Epithelial cell of esophagus (primary cell): ENCODE measurements at regions not wholly inside any gene's neighbourhood (a gene's known extent, or its start where the extent isn't known, plus 50 kb on each side); places are given as distances from the start of the nearest gene placed in this dataset.

Source experiments
- DNase-seq: peaks from one replicate; pipeline ENCODE4 v3.0.0; 2010; ENCODE audit warnings: low read depth
- H3K4me3 ChIP-seq: 2 replicates; pipeline ENCODE4 v1.5.1; 2011; ENCODE audit warnings: mild to moderate bottlenecking, low read length, control low read depth
- CTCF ChIP-seq: IDR thresholded peaks from 2 replicates; pipeline ENCODE4 v1.5.1; 2011; ENCODE audit warnings: low read depth, mild to moderate bottlenecking, low read length, control low read depth, inconsistent platforms; ENCODE audit not compliant: insufficient read depth; ENCODE audit errors: missing control alignments

- DNase-seq = no peak
- no peak for TF ChIP-seq CTCF
- H3K4me3 ChIP-seq = no peak overlapping the region
These were observed 50.4 kb upstream of the ENPP7 start for GRCh38 chr17:79680318-79680695.

GRCh38 chr17:79679631-79680317 is 51.0 kb upstream of the ENPP7 start:
- H3K4me3 ChIP-seq = no peak overlapping the region
- TF ChIP-seq CTCF = no peak
- DNase-seq = no peak

- no peak overlapping the region for H3K4me3 ChIP-seq
- no peak for DNase-seq
- no peak for TF ChIP-seq CTCF
These were observed 51.9 kb upstream of the ENPP7 start for GRCh38 chr17:79678736-79679255.

- H3K4me3 ChIP-seq = no peak overlapping the region
- DNase-seq = no peak
- TF ChIP-seq CTCF = no peak
These were observed 52.5 kb upstream of the ENPP7 start for GRCh38 chr17:79678091-79678735.

- no peak overlapping the region for H3K4me3 ChIP-seq
- no peak for DNase-seq
- TF ChIP-seq CTCF = no peak
These were observed 53.1 kb upstream of the ENPP7 start for GRCh38 chr17:79677646-79678045.

- no peak overlapping the region for H3K4me3 ChIP-seq
- no peak for DNase-seq
- no peak for TF ChIP-seq CTCF
These were observed 53.9 kb upstream of the ENPP7 start for GRCh38 chr17:79676796-79677195.

GRCh38 chr17:79675413-79675725 is 55.4 kb upstream of the ENPP7 start:
- H3K4me3 ChIP-seq = no peak overlapping the region
- TF ChIP-seq CTCF = no peak
- no peak for DNase-seq
